AG09319 (cell line): ENCODE measurements at regions not wholly inside any gene's neighbourhood (a gene's known extent, or its start where the extent isn't known, plus 50 kb on each side); places are given as distances from the start of the nearest gene placed in this dataset.
A peak's percentile ranks its signal among the peaks of the same experiment; 100 is the strongest.

Source experiments
- DNase-seq: peaks from one replicate; pipeline ENCODE4 v3.0.0-alpha.2; 2010; ENCODE audit warnings: low read depth; ENCODE audit errors: extremely low read depth
- CTCF ChIP-seq: IDR thresholded peaks from 2 replicates; pipeline ENCODE4 v1.5.1; 2011; ENCODE audit warnings: low read depth, mild to moderate bottlenecking, inconsistent platforms, low read length, moderate library complexity

GRCh38 chr12:127438512-127439244 is 828.3 kb upstream of the TMEM132C start:
- DNase-seq: no peak
- no peak for TF ChIP-seq CTCF

GRCh38 chr12:127445581-127446139 is 821.3 kb upstream of the TMEM132C start:
- no peak for DNase-seq
- no peak for TF ChIP-seq CTCF

GRCh38 chr12:127448906-127449305 is 818.1 kb upstream of the TMEM132C start:
- DNase-seq: no peak
- no peak for TF ChIP-seq CTCF

- no peak for TF ChIP-seq CTCF
Measured at GRCh38 chr12:127450826-127451225, 816.1 kb upstream of the TMEM132C start.

GRCh38 chr12:127455347-127456265 is 811.4 kb upstream of the TMEM132C start:
- no peak for DNase-seq
- peak; percentile 19 for TF ChIP-seq CTCF

More at GRCh38 chr12:127450826-127451225, 816.1 kb upstream of the TMEM132C start:
- DNase-seq: no peak

- no peak for DNase-seq
- no peak for TF ChIP-seq CTCF
Measured at GRCh38 chr12:127457726-127458125, 809.2 kb upstream of the TMEM132C start.

GRCh38 chr12:127459166-127459565 is 807.8 kb upstream of the TMEM132C start:
- no peak for TF ChIP-seq CTCF
- no peak for DNase-seq
